IMR-90 (cell line): ENCODE measurements at regions not wholly inside any gene's neighbourhood (a gene's known extent, or its start where the extent isn't known, plus 50 kb on each side); places are given as distances from the start of the nearest gene placed in this dataset.

Source experiments
- ATAC-seq: fragments of 200-7000 bp; cut with Tn5 transposase; 2 replicates; pipeline ENCODE4 v1.9.1; 2020; ENCODE audit warnings: low read depth, mild to moderate bottlenecking, moderate library complexity
- BruUV-seq: library from RNA; stranded (reverse); fragments of 400-500 nt; replicated peaks from 2 replicates; lab custom pipeline; 2021; lab: Mats Ljungman, UMichigan
- CTCF ChIA-PET: fragments of 300-600 bp; formaldehyde crosslinking; extraction: SDS; loops from one replicate; lab custom pipeline; 2021; ENCODE audit warnings: antibody characterized with exemption; lab: Yijun Ruan, JAX
- POLR2A ChIA-PET: fragments of 300-600 bp; sonication (Branson Sonifier 250); formaldehyde crosslinking; loops from one replicate; lab custom pipeline; 2022; ENCODE audit warnings: antibody characterized with exemption; ENCODE audit not compliant: unreplicated experiment; lab: Charles Lee
- DNase-seq: peaks from one replicate; pipeline ENCODE4 v3.0.0; 2013
- H2AFZ ChIP-seq: replicated peaks from 2 replicates; pipeline ENCODE3; 2013; ENCODE audit warnings: low read length, mild to moderate bottlenecking; ENCODE audit not compliant: poor library complexity
- H2AK5ac ChIP-seq: 2 replicates; pipeline ENCODE4 v1.6.1; 2013; ENCODE audit warnings: low read depth, low read length, inconsistent platforms
- H2AK9ac ChIP-seq: replicated peaks from 2 replicates; pipeline ENCODE3; 2013; ENCODE audit warnings: mild to moderate bottlenecking, low read depth, low read length, moderate library complexity; ENCODE audit not compliant: poor library complexity
- H2BK120ac ChIP-seq: 2 replicates; pipeline ENCODE4 v1.6.1; 2013; ENCODE audit warnings: low read depth, low read length, inconsistent platforms
- H2BK15ac ChIP-seq: 3 replicates; pipeline ENCODE4 v1.6.1; 2013; ENCODE audit warnings: low read depth, low read length, inconsistent platforms
- H2BK20ac ChIP-seq: 2 replicates; pipeline ENCODE4 v1.6.1; 2013; ENCODE audit warnings: low read depth, mild to moderate bottlenecking, inconsistent platforms, low read length, moderate library complexity
- H2BK5ac ChIP-seq: 2 replicates; pipeline ENCODE4 v1.6.1; 2013; ENCODE audit warnings: mild to moderate bottlenecking, low read depth, low read length, inconsistent platforms; ENCODE audit not compliant: poor library complexity, severe bottlenecking
- H3K14ac ChIP-seq: replicated peaks from 2 replicates; pipeline ENCODE4 v1.6.1; 2013; ENCODE audit warnings: low read depth, low read length, inconsistent platforms
- H3K18ac ChIP-seq: 2 replicates; pipeline ENCODE4 v1.6.1; 2013; ENCODE audit warnings: low read depth, low read length, control low read depth
- H3K23ac ChIP-seq: 2 replicates; pipeline ENCODE4 v1.6.1; 2013; ENCODE audit warnings: low read depth, low read length, inconsistent platforms
- H3K27ac ChIP-seq: 2 replicates; pipeline ENCODE4 v1.5.1; 2013; ENCODE audit warnings: mild to moderate bottlenecking, control low read depth, low read length; ENCODE audit not compliant: insufficient read depth
- H3K27me3 ChIP-seq: 2 replicates; pipeline ENCODE4 v1.6.1; 2013; ENCODE audit warnings: low read length; ENCODE audit not compliant: control insufficient read depth, insufficient read depth
- H3K36me3 ChIP-seq: 2 replicates; pipeline ENCODE4 v1.6.1; 2013; ENCODE audit warnings: low read length, mixed read lengths; ENCODE audit not compliant: control insufficient read depth, insufficient read depth
- H3K4ac ChIP-seq: 2 replicates; pipeline ENCODE4 v1.6.1; 2013; ENCODE audit warnings: low read depth, low read length, inconsistent platforms
- H3K4me1 ChIP-seq: 2 replicates; pipeline ENCODE4 v1.6.1; 2013; ENCODE audit warnings: low read length, mixed read lengths; ENCODE audit not compliant: control insufficient read depth, insufficient read depth
- H3K4me2 ChIP-seq: 2 replicates; pipeline ENCODE4 v1.6.1; 2013; ENCODE audit warnings: low read depth, mild to moderate bottlenecking, control low read depth, low read length, moderate library complexity
- H3K4me3 ChIP-seq: 2 replicates; pipeline ENCODE4 v1.5.1; 2013; ENCODE audit warnings: low read depth, mild to moderate bottlenecking, control low read depth, low read length, moderate library complexity; ENCODE audit not compliant: insufficient read depth
- H3K56ac ChIP-seq: 2 replicates; pipeline ENCODE4 v1.6.1; 2013; ENCODE audit warnings: low read length, inconsistent platforms; ENCODE audit not compliant: insufficient read depth; ENCODE audit errors: extremely low read depth
- H3K79me1 ChIP-seq, 2 experiments: 2 replicates each; pipeline ENCODE4 v1.6.1; 2013; ENCODE audit warnings: low read length in 2 of 2, inconsistent platforms in 1 of 2, low read depth in 1 of 2
- H3K9ac ChIP-seq: 2 replicates; pipeline ENCODE4 v1.6.1; 2013; ENCODE audit warnings: low read depth, low read length, control low read depth
- H3K9me1 ChIP-seq: 2 replicates; pipeline ENCODE4 v1.6.1; 2013; ENCODE audit warnings: low read length, inconsistent platforms; ENCODE audit not compliant: insufficient read depth
- H3K9me3 ChIP-seq: 2 replicates; pipeline ENCODE4 v1.6.1; 2013; ENCODE audit warnings: low read length; ENCODE audit not compliant: control insufficient read depth, insufficient read depth
- H4K20me1 ChIP-seq: 2 replicates; pipeline ENCODE4 v1.6.1; 2013; ENCODE audit warnings: low read length, inconsistent platforms; ENCODE audit not compliant: insufficient read depth
- H4K5ac ChIP-seq: 2 replicates; pipeline ENCODE4 v1.6.1; 2013; ENCODE audit warnings: mild to moderate bottlenecking, low read depth, low read length, control low read depth
- H4K8ac ChIP-seq, 2 experiments: 2 replicates each; pipeline ENCODE4 v1.6.1; 2013; ENCODE audit warnings: low read depth in 2 of 2, low read length in 2 of 2, control low read depth in 1 of 2, inconsistent platforms in 1 of 2
- H4K91ac ChIP-seq: 2 replicates; pipeline ENCODE4 v1.6.1; 2013; ENCODE audit warnings: low read depth, low read length, inconsistent platforms; ENCODE audit not compliant: insufficient read depth
- SMC3 ChIP-seq: fragments of 150-350 bp; IDR thresholded peaks from 2 replicates; pipeline ENCODE4 v1.6.1; 2016; ENCODE audit warnings: low read depth, mild to moderate bottlenecking, antibody characterized with exemption, low read length, moderate library complexity
- WGBS, 2 experiments: methylation state at CpG; one replicate each; pipeline versions ENCODE4 v1.1.5 to v1.1.7; 2013; ENCODE audit warnings: missing lambda C conversion rate in 2 of 2; ENCODE audit not compliant: insufficient read length in 1 of 2; ENCODE audit errors: extremely low coverage in 2 of 2; 5-methylcytosine and 5-hydroxymethylcytosine counted together
- dilution Hi-C: fragments of 300-500 bp; cut with HindIII; formaldehyde crosslinking; loops from one replicate; pipeline ENCODE4 v1.14.3; 2018; ENCODE audit warnings: low sequenced_read_pairs; ENCODE audit not compliant: unreplicated experiment
- in situ Hi-C: fragments of 300-500 bp; cut with MboI; formaldehyde crosslinking; loops from 3 replicates; pipeline ENCODE4 v1.14.3; 2019; ENCODE audit warnings: low sequenced_read_pairs, inconsistent platforms, mixed read lengths
- intact Hi-C: fragments of 100-400 bp; cut with micrococcal nuclease; formaldehyde crosslinking; loops from 2 replicates; pipeline ENCODE4 v1.10.0; 2022

GRCh38 chr14:100423317-100424010 is 100.3 kb downstream of the SLC25A47 start:
- Histone ChIP-seq H4K91ac (no peak overlapping the region), H2BK120ac (no peak overlapping the region), H3K9me1 (peaks cover 19% of the 10 kb centered on the region), H3K4ac (no peak overlapping the region), H3K14ac (no peak overlapping the region), H3K9me3 (no peaks in the 10 kb centered on the region), H3K4me3 (no peak overlapping the region), H3K23ac (no peak overlapping the region), H3K27me3 (no peaks in the 10 kb centered on the region), H4K5ac (no peak overlapping the region), H3K56ac (no peak overlapping the region), H2AFZ (no peak overlapping the region), H3K27ac (no peak overlapping the region), H4K20me1 (peaks cover 29% of the 10 kb centered on the region; the same call in 1 of the 2 replicates), H3K9ac (no peak overlapping the region), H3K18ac (no peak overlapping the region), H2BK20ac (no peak overlapping the region), H2BK15ac (no peak overlapping the region), H3K36me3 (no peaks in the 10 kb centered on the region), H4K8ac (no peak overlapping the region), H3K4me1 (peaks cover 3% of the 10 kb centered on the region; the same call in 1 of the 2 replicates), H3K4me2 (no peak overlapping the region), H2BK5ac (no peak overlapping the region), H3K79me1 (peaks cover 10 to 22% of the 10 kb centered on the region in 2 experiments; a peak in 3 of 4 replicates), H2AK5ac (no peak overlapping the region), H2AK9ac (no peak overlapping the region)
- no TSS peak for BruUV-seq
- ChIA-PET CTCF (interaction anchor here (0.5 to 2.0 kb wide), 2 partner anchors 38 to 174 kb away, joined by 3 to 4 read pairs; no protein-coding TSS in a partner anchor), POLR2A (no interaction called here)
- dilution Hi-C loops (no loop called here), intact Hi-C loops (no loop called here), in situ Hi-C loops (loop anchor here (25.0 kb wide), 1 partner anchor 814 kb away; no protein-coding TSS in a partner anchor)
- TF ChIP-seq SMC3 = no peak
- 100% methylated on average over 1 of the region's 13 CpGs; no CpG with 5 or more reads in 1 of the 2 experiments for WGBS, 2 experiments
- ATAC-seq (no peak), DNase-seq (no peak)
